ENCODE measurements at regions not wholly inside any gene's neighbourhood (a gene's known extent, or its start where the extent isn't known, plus 50 kb on each side); places are given as distances from the start of the nearest gene placed in this dataset.

- no peak for TF ChIP-seq CTCF (IDR thresholded peaks at IDR 0.05; ENCODE audit: insufficient read depth, low read depth, low read length)
- DNase-seq (ENCODE audit: low read depth) = no peak
- H3K4me3 ChIP-seq (ENCODE audit: low read depth, low read length) = no peak overlapping the region
Measured at GRCh38 chr5:91438871-91439270, 55.8 kb upstream of the ARRDC3 start.

- no peak for DNase-seq (ENCODE audit: low read depth)
- TF ChIP-seq CTCF (IDR thresholded peaks at IDR 0.05; ENCODE audit: insufficient read depth, low read depth, low read length) = no peak
- H3K4me3 ChIP-seq (ENCODE audit: low read depth, low read length) = no peak overlapping the region
Measured at GRCh38 chr5:91436241-91436640, 53.1 kb upstream of the ARRDC3 start.

- H3K4me3 ChIP-seq (ENCODE audit: low read depth, low read length) = no peak overlapping the region
- DNase-seq (ENCODE audit: low read depth) = no peak
- no peak for TF ChIP-seq CTCF (IDR thresholded peaks at IDR 0.05; ENCODE audit: insufficient read depth, low read depth, low read length)
Measured at GRCh38 chr5:91434348-91434747, 51.2 kb upstream of the ARRDC3 start.

GRCh38 chr5:91433861-91434260, 50.7 kb upstream of the ARRDC3 start:
- DNase-seq (ENCODE audit: low read depth) = no peak
- no peak for TF ChIP-seq CTCF (IDR thresholded peaks at IDR 0.05; ENCODE audit: insufficient read depth, low read depth, low read length)
- H3K4me3 ChIP-seq (ENCODE audit: low read depth, low read length) = no peak overlapping the region
